HepG2 (cell line): ENCODE measurements at regions not wholly inside any gene's neighbourhood (a gene's known extent, or its start where the extent isn't known, plus 50 kb on each side); places are given as distances from the start of the nearest gene placed in this dataset.
A peak's percentile ranks its signal among the peaks of the same experiment; 100 is the strongest.

ENCODE experiments used
- ETV6 ChIP-seq: sonication (generic); formaldehyde crosslinking; conservative IDR thresholded peaks from 2 replicates; pipeline ENCODE4 v1.4.0; 2020; ENCODE audit warnings: missing genetic modification reagents
- FOXK1 ChIP-seq: sonication (generic); formaldehyde crosslinking; IDR thresholded peaks from 2 replicates; pipeline ENCODE4 v1.4.0; 2020; ENCODE audit warnings: low read depth, missing genetic modification reagents, borderline replicate concordance
- HDAC6 ChIP-seq: fragments of 200-600 bp; sonication (generic); IDR thresholded peaks from 2 replicates; pipeline ENCODE4 v1.7.0; 2017; ENCODE audit warnings: mild to moderate bottlenecking, antibody characterized with exemption, low read length, low read depth
- IKZF4 ChIP-seq: sonication (generic); formaldehyde crosslinking; IDR thresholded peaks from 2 replicates; pipeline ENCODE4 v1.5.1; 2020; ENCODE audit warnings: borderline replicate concordance, mild to moderate bottlenecking, low read depth, missing genetic modification reagents; ENCODE audit errors: not compliant biosample characterization
- ISL2 ChIP-seq: sonication (generic); formaldehyde crosslinking; IDR thresholded peaks from 2 replicates; pipeline ENCODE4 v1.5.0; 2020; ENCODE audit warnings: missing genetic modification reagents
- KAT7 ChIP-seq: IDR thresholded peaks from 2 replicates; pipeline ENCODE4 v1.6.1; 2018; ENCODE audit warnings: borderline replicate concordance, missing compliant biosample characterization
- KIAA2018 ChIP-seq: sonication (generic); formaldehyde crosslinking; IDR thresholded peaks from 2 replicates; pipeline ENCODE4 v1.5.0; 2020; ENCODE audit warnings: mild to moderate bottlenecking, missing genetic modification reagents, borderline replicate concordance
- MAFK ChIP-seq, 2 experiments: IDR thresholded peaks in 1 of 2; conservative IDR thresholded peaks in 1 of 2; 2 replicates each; pipeline ENCODE4 v1.6.1; 2011; ENCODE audit warnings: improper control_type of control experiment in 2 of 2, low read length in 2 of 2
- MED1 ChIP-seq: sonication (generic); formaldehyde crosslinking; IDR thresholded peaks from 2 replicates; pipeline ENCODE4 v1.4.0; 2020; ENCODE audit warnings: missing genetic modification reagents
- NCOA2 ChIP-seq: sonication (generic); formaldehyde crosslinking; IDR thresholded peaks from 2 replicates; pipeline ENCODE4 v1.8.0; 2022; ENCODE audit warnings: inconsistent platforms
- NR3C1 ChIP-seq: sonication (generic); formaldehyde crosslinking; IDR thresholded peaks from 2 replicates; pipeline ENCODE4 v1.4.0; 2020; ENCODE audit warnings: missing genetic modification reagents
- PBX2 ChIP-seq: IDR thresholded peaks from 2 replicates; pipeline ENCODE4 v1.6.1; 2016; ENCODE audit warnings: control low read depth
- PRMT3 ChIP-seq: sonication (generic); formaldehyde crosslinking; IDR thresholded peaks from 2 replicates; pipeline ENCODE4 v1.8.1; 2022; ENCODE audit warnings: low read depth, mild to moderate bottlenecking, moderate library complexity, missing genetic modification reagents, borderline replicate concordance
- RBM39 ChIP-seq: fragments of 200-400 bp; formaldehyde crosslinking; IDR thresholded peaks from one replicate; pipeline ENCODE4 v1.6.1; 2018; ENCODE audit warnings: antibody characterized with exemption, mild to moderate bottlenecking, low read depth, low read length; ENCODE audit not compliant: poor library complexity, severe bottlenecking
- RFX5 ChIP-seq: IDR thresholded peaks from 2 replicates; pipeline ENCODE4 v1.6.1; 2011; ENCODE audit warnings: low read depth, low read length, improper control_type of control experiment
- SOX6 ChIP-seq, 2 experiments: fragments of 450-650 bp in 1 of 2; sonication (generic) in 1 of 2; formaldehyde crosslinking in 1 of 2; IDR thresholded peaks; 2 replicates each; pipeline versions ENCODE4 v1.4.0 to v1.6.1; 2017 to 2020; ENCODE audit warnings: antibody characterized with exemption in 1 of 2, mild to moderate bottlenecking in 1 of 2, missing genetic modification reagents in 1 of 2
- ZNF20 ChIP-seq: sonication (generic); formaldehyde crosslinking; IDR thresholded peaks from 2 replicates; pipeline ENCODE4 v1.4.0; 2020; ENCODE audit warnings: mild to moderate bottlenecking, moderate library complexity, missing genetic modification reagents
- ZNF354B ChIP-seq: sonication (generic); formaldehyde crosslinking; IDR thresholded peaks from 2 replicates; pipeline ENCODE4 v1.8.0; 2022; ENCODE audit warnings: mild to moderate bottlenecking, missing genetic modification reagents
- ZNF746 ChIP-seq: sonication (generic); formaldehyde crosslinking; IDR thresholded peaks from 2 replicates; pipeline ENCODE4 v1.8.0; 2022; ENCODE audit warnings: mild to moderate bottlenecking, missing genetic modification reagents
- ZUFSP ChIP-seq: sonication (generic); formaldehyde crosslinking; IDR thresholded peaks from 2 replicates; pipeline ENCODE4 v1.9.0; 2021; ENCODE audit warnings: missing genetic modification reagents, mild to moderate bottlenecking, borderline replicate concordance

- TF ChIP-seq NR3C1 (CRISPR knock-in tag) (no peak), NCOA2 (CRISPR knock-in tag) (no peak), PRMT3 (no peak), MAFK (conservative IDR thresholded peaks at IDR 0.05 in 1 of 2, IDR thresholded peaks at IDR 0.05 in 1 of 2; ENCODE audit: low read length in 2 of 2) (no peak), PBX2 (CRISPR knock-in tag) (peak; percentile 39; the same call in 1 of the 2 replicates), SOX6 (IDR thresholded peaks at IDR 0.05) (no peak), SOX6 (CRISPR knock-in tag; IDR thresholded peaks at IDR 0.05) (0 out of 2 replicates have a peak, but pooled peaks have one; percentile 12), RFX5 (no peak), ISL2 (CRISPR knock-in tag) (no peak), ZNF354B (CRISPR knock-in tag) (no peak), ZNF746 (CRISPR knock-in tag) (no peak), FOXK1 (peak; percentile 15; the same call in 1 of the 2 replicates), IKZF4 (no peak), HDAC6 (no peak), ZNF20 (CRISPR knock-in tag) (no peak), MED1 (CRISPR knock-in tag) (peak; percentile 32; the same call in 1 of the 2 replicates), KIAA2018 (CRISPR knock-in tag) (no peak), ZUFSP (CRISPR knock-in tag) (no peak), KAT7 (CRISPR knock-in tag) (no peak), ETV6 (no peak), RBM39 (no peak)
Measured at GRCh38 chr10:45558425-45558824, 114.1 kb downstream of the ZFAND4 start (continued).
